Motor neuron (in vitro differentiated cells): ENCODE measurements at regions not wholly inside any gene's neighbourhood (a gene's known extent, or its start where the extent isn't known, plus 50 kb on each side); places are given as distances from the start of the nearest gene placed in this dataset.

Source experiments
- ATAC-seq, 8 experiments: fragments of 200-7000 bp; cut with Tn5 transposase; replicated peaks in 6 of 8; 2 replicates each; pipeline ENCODE4 v1.8.0; 2021; ENCODE audit warnings: mild to moderate bottlenecking in 8 of 8, moderate library complexity in 8 of 8
- H3K27ac ChIP-seq, 2 donors: fragments of 250-450 bp; sonication (Bioruptor Pico); 2 replicates each; pipeline ENCODE4 v1.9.0; 2021; ENCODE audit warnings: antibody characterized with exemption in 2 of 2, mild to moderate bottlenecking in 2 of 2, moderate library complexity in 1 of 2
- H3K4me1 ChIP-seq, 2 donors: fragments of 250-450 bp; sonication (Bioruptor Pico); replicated peaks in 1 of 2; 2 replicates each; pipeline ENCODE4 v1.6.1; 2021; ENCODE audit warnings: antibody characterized with exemption in 2 of 2, mild to moderate bottlenecking in 2 of 2, moderate library complexity in 1 of 2
- H3K4me3 ChIP-seq, 5 donors: fragments of 250-450 bp; sonication (Bioruptor Pico); 2 replicates each; pipeline ENCODE4 v1.9.0; 2021; ENCODE audit warnings: antibody characterized with exemption in 5 of 5, mild to moderate bottlenecking in 5 of 5, moderate library complexity in 4 of 5
- WGBS, 10 experiments: fragments of 450-650 bp; shearing (Covaris generic); methylation state at CpG; one replicate each; pipeline ENCODE4 v1.0.0; 2022; 5-methylcytosine and 5-hydroxymethylcytosine counted together
- in situ Hi-C, 9 experiments: fragments of 400-800 bp; cut with MboI; loops; one replicate each; pipeline ENCODE4 v1.15.0; 2021; ENCODE audit warnings: low sequenced_read_pairs in 9 of 9, low pct_unique_long_range_greater_than_20kb in 2 of 9; ENCODE audit not compliant: unreplicated experiment in 9 of 9

- H3K27ac ChIP-seq = no peak overlapping the region
- H3K4me1 ChIP-seq = peaks cover 11 to 13% of the 10 kb centered on the region in 2 donors
- in situ Hi-C loops = no loop called here
- no peak for ATAC-seq
- H3K4me3 ChIP-seq = no peak overlapping the region
- WGBS, 10 experiments = 33 to 100% (median 90%) methylated on average over 1 to 4 of the region's 5 CpGs; no CpG with 5 or more reads in 3 of the 10 experiments
Measured at GRCh38 chr11:21625982-21626381, 566.9 kb upstream of the ANO5 start.

GRCh38 chr11:21628641-21629040 lies 564.2 kb upstream of the ANO5 start:
- 0 to 75% (median 41%) methylated on average over 1 to 3 of the region's 3 CpGs; no CpG with 5 or more reads in 1 of the 10 experiments for WGBS, 10 experiments
- ATAC-seq = no peak
- in situ Hi-C loops = no loop called here
- no peak overlapping the region for H3K4me3 ChIP-seq
- no peak overlapping the region for H3K27ac ChIP-seq
- H3K4me1 ChIP-seq = peaks cover 9 to 10% of the 10 kb centered on the region in 2 donors

- in situ Hi-C loops = no loop called here
- no peak for ATAC-seq
- Histone ChIP-seq H3K4me3 (no peak overlapping the region), H3K27ac (no peak overlapping the region), H3K4me1 (peaks cover 10 to 14% of the 10 kb centered on the region in 2 donors)
- WGBS, 10 experiments = 17 to 100% (median 60%) methylated on average over 1 of the region's 1 CpG; no CpG with 5 or more reads in 5 of the 10 experiments
Measured at GRCh38 chr11:21630934-21631478, 561.9 kb upstream of the ANO5 start.

GRCh38 chr11:21631991-21632390 lies 560.9 kb upstream of the ANO5 start:
- ATAC-seq = no peak
- 17 to 100% (median 90%) methylated on average over 1 to 7 of the region's 7 CpGs; no CpG with 5 or more reads in 1 of the 10 experiments for WGBS, 10 experiments
- in situ Hi-C loops = no loop called here

GRCh38 chr11:21634491-21634890 lies 558.4 kb upstream of the ANO5 start:
- in situ Hi-C loops = no loop called here
- Histone ChIP-seq H3K4me3 (no peak overlapping the region), H3K4me1 (peaks cover 9 to 18% of the 10 kb centered on the region in 2 donors), H3K27ac (no peak overlapping the region)
- ATAC-seq = no peak
- WGBS, 10 experiments = 0 to 89% (median 74%) methylated on average over 3 of the region's 3 CpGs; no CpG with 5 or more reads in 1 of the 10 experiments

More at GRCh38 chr11:21631991-21632390, 560.9 kb upstream of the ANO5 start:
- Histone ChIP-seq H3K27ac (no peak overlapping the region), H3K4me1 (peaks cover 10 to 14% of the 10 kb centered on the region in 2 donors), H3K4me3 (no peak overlapping the region)

- in situ Hi-C loops = no loop called here
- no peak for ATAC-seq
- H3K4me3 ChIP-seq = no peak overlapping the region
- peaks cover 5 to 15% of the 10 kb centered on the region in 2 donors for H3K4me1 ChIP-seq
- H3K27ac ChIP-seq = no peak overlapping the region
Measured at GRCh38 chr11:21634956-21635355, 557.9 kb upstream of the ANO5 start.

- H3K4me3 ChIP-seq = no peak overlapping the region
- no peak for ATAC-seq
- peaks cover 0 to 13% of the 10 kb centered on the region in 2 donors for H3K4me1 ChIP-seq
- H3K27ac ChIP-seq = no peak overlapping the region
- in situ Hi-C loops = no loop called here
- 20 to 100% (median 43%) methylated on average over 1 to 2 of the region's 2 CpGs for WGBS, 10 experiments
Measured at GRCh38 chr11:21635394-21636145, 557.3 kb upstream of the ANO5 start.

- ATAC-seq = no peak
- in situ Hi-C loops = no loop called here
Measured at GRCh38 chr11:21636561-21636960, 556.3 kb upstream of the ANO5 start.

GRCh38 chr11:21640491-21640890 lies 552.4 kb upstream of the ANO5 start:
- H3K27ac ChIP-seq = no peak overlapping the region
- H3K4me1 ChIP-seq = peaks cover 0 to 11% of the 10 kb centered on the region in 2 donors
- no peak overlapping the region for H3K4me3 ChIP-seq
- no peak for ATAC-seq
- in situ Hi-C loops = no loop called here
- 0 to 100% (median 85%) methylated on average over 1 of the region's 1 CpG; no CpG with 5 or more reads in 2 of the 10 experiments for WGBS, 10 experiments

More at GRCh38 chr11:21636561-21636960, 556.3 kb upstream of the ANO5 start:
- H3K4me3 ChIP-seq = no peak overlapping the region
- H3K4me1 ChIP-seq = peaks cover 0 to 13% of the 10 kb centered on the region in 2 donors
- H3K27ac ChIP-seq = no peak overlapping the region

- WGBS, 10 experiments = 0 to 100% (median 73%) methylated on average over 1 to 3 of the region's 3 CpGs; no CpG with 5 or more reads in 3 of the 10 experiments
- in situ Hi-C loops = no loop called here
- H3K4me3 ChIP-seq = no peak overlapping the region
- peaks cover 0 to 11% of the 10 kb centered on the region in 2 donors for H3K4me1 ChIP-seq
- no peak overlapping the region for H3K27ac ChIP-seq
- no peak for ATAC-seq
Measured at GRCh38 chr11:21641869-21642268, 551.0 kb upstream of the ANO5 start.

- no peak overlapping the region for H3K27ac ChIP-seq
- peaks cover 0 to 3% of the 10 kb centered on the region in 2 donors for H3K4me1 ChIP-seq
- ATAC-seq = no peak
- no peak overlapping the region for H3K4me3 ChIP-seq
- in situ Hi-C loops = no loop called here
- WGBS, 10 experiments = 0 to 100% (median 67%) methylated on average over 1 of the region's 1 CpG; no CpG with 5 or more reads in 3 of the 10 experiments
Measured at GRCh38 chr11:21646351-21646750, 546.5 kb upstream of the ANO5 start.

- no peak overlapping the region for H3K4me3 ChIP-seq
- H3K4me1 ChIP-seq = peaks cover 9 to 14% of the 10 kb centered on the region in 2 donors
- H3K27ac ChIP-seq = no peak overlapping the region
- WGBS, 10 experiments = 0 to 83% (median 42%) methylated on average over 1 of the region's 1 CpG
- in situ Hi-C loops = no loop called here
- no peak for ATAC-seq
Measured at GRCh38 chr11:21650961-21651360, 541.9 kb upstream of the ANO5 start.

- no peak overlapping the region for H3K27ac ChIP-seq
- ATAC-seq = peak in 5 of 8 experiments; percentile 40 to 68 (median 60)
- in situ Hi-C loops = no loop called here
- 0 to 19% (median 7%) methylated on average over 2 to 5 of the region's 5 CpGs for WGBS, 10 experiments
- no peak overlapping the region for H3K4me3 ChIP-seq
- peaks cover 9 to 14% of the 10 kb centered on the region in 2 donors for H3K4me1 ChIP-seq
Measured at GRCh38 chr11:21653951-21654421, 538.9 kb upstream of the ANO5 start.
